SK-N-SH (cell line): ENCODE measurements at regions not wholly inside any gene's neighbourhood (a gene's known extent, or its start where the extent isn't known, plus 50 kb on each side); places are given as distances from the start of the nearest gene placed in this dataset.

Experiments used
- CTCF ChIA-PET: fragments of 300-600, 350-600 bp; formaldehyde crosslinking; extraction: SDS; loops from one replicate; lab custom pipeline; 2021; lab: Yijun Ruan, JAX
- POLR2A ChIA-PET: fragments of 350-600 bp; sonication (Branson Sonifier 250); formaldehyde crosslinking; extraction: SDS; loops from one replicate; lab custom pipeline; 2020; ENCODE audit warnings: antibody characterized with exemption, inconsistent platforms; lab: Yijun Ruan, JAX
- DNase-seq: peaks from one replicate; pipeline ENCODE4 v3.0.0; 2012
- H2AFZ ChIP-seq: fragments of 200-600 bp; sonication (generic); 2 replicates; pipeline ENCODE4 v1.8.1; 2016; ENCODE audit warnings: antibody characterized with exemption, mild to moderate bottlenecking, low read depth
- H3F3A ChIP-seq: fragments of 200-600 bp; sonication (generic); replicated peaks from 2 replicates; pipeline ENCODE3; 2016; ENCODE audit warnings: antibody characterized with exemption, mild to moderate bottlenecking; ENCODE audit not compliant: insufficient read depth
- H3K27ac ChIP-seq, 2 experiments: fragments of 200-500 bp in 1 of 2; fragments of 200-600 bp in 1 of 2; sonication (Bioruptor generic) in 1 of 2; sonication (generic), shearing (Covaris generic) in 1 of 2; 2 replicates each; pipeline versions ENCODE4 v1.5.1 to v1.6.1; 2014 to 2016; ENCODE audit warnings: low read depth in 2 of 2, inconsistent platforms in 1 of 2, low read length in 1 of 2, mild to moderate bottlenecking in 1 of 2, mixed read lengths in 1 of 2
- H3K27me3 ChIP-seq: fragments of 200-600 bp; sonication (generic), shearing (Covaris generic); 2 replicates; pipeline ENCODE4 v1.6.1; 2016; ENCODE audit warnings: mixed run types; ENCODE audit not compliant: insufficient read depth
- H3K36me3 ChIP-seq, 2 experiments: fragments of 200-500 bp in 1 of 2; fragments of 200-600 bp in 1 of 2; sonication (Bioruptor generic) in 1 of 2; sonication (generic) in 1 of 2; replicated peaks in 1 of 2; 2 replicates each; pipeline versions ENCODE3 to v1.5.1; 2014 to 2016; ENCODE audit warnings: low read length in 1 of 2, mild to moderate bottlenecking in 1 of 2; ENCODE audit not compliant: insufficient read depth in 2 of 2, control insufficient read depth in 1 of 2
- H3K4me1 ChIP-seq, 2 experiments: fragments of 200-500 bp in 1 of 2; fragments of 200-600 bp in 1 of 2; sonication (Bioruptor generic) in 1 of 2; sonication (generic), shearing (Covaris generic) in 1 of 2; 2 replicates each; pipeline versions ENCODE4 v1.5.1 to v1.6.1; 2014 to 2016; ENCODE audit warnings: low read depth in 1 of 2, low read length in 1 of 2, mixed run types in 1 of 2; ENCODE audit not compliant: insufficient read depth in 2 of 2, control insufficient read depth in 1 of 2
- H3K4me2 ChIP-seq: fragments of 200-600 bp; sonication (generic), shearing (Covaris generic); 2 replicates; pipeline ENCODE4 v1.6.1; 2017; ENCODE audit warnings: mixed run types
- H3K4me3 ChIP-seq, 2 experiments: fragments of 200-500 bp in 1 of 2; fragments of 200-600 bp in 1 of 2; sonication (Bioruptor generic) in 1 of 2; sonication (generic), shearing (Covaris generic) in 1 of 2; 2 replicates each; pipeline versions ENCODE4 v1.5.1 to v1.8.1; 2014 to 2016; ENCODE audit warnings: low read depth in 2 of 2, inconsistent platforms in 1 of 2, low read length in 1 of 2, mild to moderate bottlenecking in 1 of 2, mixed read lengths in 1 of 2, moderate library complexity in 1 of 2
- H3K79me2 ChIP-seq: fragments of 200-600 bp; sonication (generic); 2 replicates; pipeline ENCODE4 v1.8.1; 2017; ENCODE audit warnings: mild to moderate bottlenecking; ENCODE audit not compliant: insufficient read depth
- H3K9ac ChIP-seq: fragments of 200-600 bp; sonication (generic); 2 replicates; pipeline ENCODE4 v1.6.1; 2017; ENCODE audit warnings: mixed run types
- H3K9me2 ChIP-seq: fragments of 200-600 bp; sonication (generic); 2 replicates; pipeline ENCODE4 v1.6.1; 2017; ENCODE audit warnings: mixed run types
- H3K9me3 ChIP-seq: fragments of 200-600 bp; sonication (generic); 2 replicates; pipeline ENCODE4 v1.6.1; 2017; ENCODE audit warnings: mixed run types, mild to moderate bottlenecking, moderate library complexity
- H4K20me1 ChIP-seq: fragments of 200-600 bp; sonication (generic); 2 replicates; pipeline ENCODE4 v1.6.1; 2017; ENCODE audit warnings: mild to moderate bottlenecking, mixed run types; ENCODE audit not compliant: insufficient read depth
- FOSL2 ChIP-seq: IDR thresholded peaks from 2 replicates; pipeline ENCODE4 v1.4.0; 2012; ENCODE audit warnings: low read depth, mild to moderate bottlenecking, moderate library complexity, borderline replicate concordance
- GATA2 ChIP-seq: sonication (generic); formaldehyde crosslinking; IDR thresholded peaks from 2 replicates; pipeline ENCODE4 v1.5.0; 2020; ENCODE audit warnings: mild to moderate bottlenecking, missing genetic modification reagents
- MEF2A ChIP-seq: IDR thresholded peaks from 2 replicates; pipeline ENCODE4 v1.4.0; 2012; ENCODE audit warnings: low read depth, borderline replicate concordance
- NRF1 ChIP-seq: IDR thresholded peaks from 2 replicates; pipeline ENCODE4 v1.6.1; 2012; ENCODE audit warnings: low read depth, mild to moderate bottlenecking, low read length
- POLR2AphosphoS5 ChIP-seq: IDR thresholded peaks from 2 replicates; pipeline ENCODE4 v1.6.1; 2012; ENCODE audit warnings: low read depth, low read length
- RAD21 ChIP-seq: IDR thresholded peaks from 2 replicates; pipeline ENCODE4 v1.6.1; 2012; ENCODE audit warnings: mild to moderate bottlenecking, low read length
- RCOR1 ChIP-seq: fragments of 150-350 bp; IDR thresholded peaks from 2 replicates; pipeline ENCODE4 v1.6.1; 2017; ENCODE audit warnings: antibody characterized with exemption, low read length
- RXRA ChIP-seq: IDR thresholded peaks from 2 replicates; pipeline ENCODE4 v1.4.0; 2012; ENCODE audit warnings: low read depth, mild to moderate bottlenecking, borderline replicate concordance
- SMC3 ChIP-seq: IDR thresholded peaks from 2 replicates; pipeline ENCODE4 v1.6.1; 2012; ENCODE audit warnings: low read depth, low read length, improper control_type of control experiment
- TAF1 ChIP-seq: IDR thresholded peaks from 2 replicates; pipeline ENCODE4 v1.6.1; 2012; ENCODE audit warnings: low read depth, mild to moderate bottlenecking, low read length, moderate library complexity, borderline replicate concordance
- TCF12 ChIP-seq: IDR thresholded peaks from 2 replicates; pipeline ENCODE4 v1.4.0; 2012
- TEAD4 ChIP-seq: IDR thresholded peaks from 2 replicates; pipeline ENCODE4 v1.4.0; 2012; ENCODE audit warnings: mild to moderate bottlenecking, borderline replicate concordance; ENCODE audit not compliant: insufficient read depth
- WGBS: methylation state at CpG from one replicate; pipeline ENCODE4 v1.1.6; 2017; ENCODE audit warnings: low lambda C conversion rate; 5-methylcytosine and 5-hydroxymethylcytosine counted together
- TF ChIP-seq, protein P1 (sequence below): fragments of 150-350 bp; IDR thresholded peaks from 2 replicates; pipeline ENCODE4 v1.6.1; 2016; ENCODE audit warnings: mild to moderate bottlenecking, low read depth, low read length
- TF ChIP-seq, protein P2 (sequence below): IDR thresholded peaks from 2 replicates; pipeline ENCODE4 v1.4.0; 2012; ENCODE audit warnings: low read depth, borderline replicate concordance

DNA sequence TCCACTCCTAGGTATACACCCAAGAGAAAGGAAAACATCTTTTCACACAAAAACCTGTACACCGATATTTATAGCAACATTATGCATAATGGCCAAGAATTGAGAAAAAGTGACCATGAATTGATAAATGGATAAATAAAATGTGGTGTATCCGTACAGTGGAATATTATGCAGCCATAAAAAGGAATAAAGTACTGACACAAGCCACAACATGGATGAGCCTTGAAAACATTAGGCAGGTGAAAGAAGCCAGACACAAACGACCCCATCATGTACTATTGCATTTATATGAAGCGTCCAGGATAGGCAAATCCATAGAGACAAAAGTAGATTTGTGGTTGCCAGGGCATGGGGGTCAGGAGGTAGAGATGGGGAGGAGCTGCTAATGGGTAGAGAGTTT is 64.2 kb upstream of the SLC6A6 start:
- H3F3A ChIP-seq, result no peaks in the 10 kb centered on the region
- 42% methylated on average over 4 of the region's 4 CpGs for WGBS
- CTCF ChIA-PET, result no interaction called here
- H3K9me3 ChIP-seq, result no peaks in the 10 kb centered on the region
- H3K36me3 ChIP-seq, result no peaks in the 10 kb centered on the region
- POLR2A ChIA-PET, result no interaction called here
- TF ChIP-seq, protein P1, sequence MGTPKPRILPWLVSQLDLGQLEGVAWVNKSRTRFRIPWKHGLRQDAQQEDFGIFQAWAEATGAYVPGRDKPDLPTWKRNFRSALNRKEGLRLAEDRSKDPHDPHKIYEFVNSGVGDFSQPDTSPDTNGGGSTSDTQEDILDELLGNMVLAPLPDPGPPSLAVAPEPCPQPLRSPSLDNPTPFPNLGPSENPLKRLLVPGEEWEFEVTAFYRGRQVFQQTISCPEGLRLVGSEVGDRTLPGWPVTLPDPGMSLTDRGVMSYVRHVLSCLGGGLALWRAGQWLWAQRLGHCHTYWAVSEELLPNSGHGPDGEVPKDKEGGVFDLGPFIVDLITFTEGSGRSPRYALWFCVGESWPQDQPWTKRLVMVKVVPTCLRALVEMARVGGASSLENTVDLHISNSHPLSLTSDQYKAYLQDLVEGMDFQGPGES, result no peak
- TF ChIP-seq POLR2AphosphoS5, result no peak
- no peak for TF ChIP-seq FOSL2
- TF ChIP-seq RCOR1, result no peak
- no peak for TF ChIP-seq TCF12
- no peak for TF ChIP-seq RXRA
- no peaks in the 10 kb centered on the region for H3K79me2 ChIP-seq
- H3K27me3 ChIP-seq, result no peaks in the 10 kb centered on the region
- H3K4me2 ChIP-seq, result no peak overlapping the region
- no peaks in the 10 kb centered on the region for H3K9me2 ChIP-seq
- H3K4me1 ChIP-seq, result peaks cover 0 to 13% of the 10 kb centered on the region in 2 experiments; a peak in 1 of 4 replicates
- no peak overlapping the region for H3K4me3 ChIP-seq
- H3K27ac ChIP-seq, result no peak overlapping the region
- H4K20me1 ChIP-seq, result no peaks in the 10 kb centered on the region
- no peak for DNase-seq
- H3K9ac ChIP-seq, result no peak overlapping the region
- H2AFZ ChIP-seq, result no peak overlapping the region

DNA sequence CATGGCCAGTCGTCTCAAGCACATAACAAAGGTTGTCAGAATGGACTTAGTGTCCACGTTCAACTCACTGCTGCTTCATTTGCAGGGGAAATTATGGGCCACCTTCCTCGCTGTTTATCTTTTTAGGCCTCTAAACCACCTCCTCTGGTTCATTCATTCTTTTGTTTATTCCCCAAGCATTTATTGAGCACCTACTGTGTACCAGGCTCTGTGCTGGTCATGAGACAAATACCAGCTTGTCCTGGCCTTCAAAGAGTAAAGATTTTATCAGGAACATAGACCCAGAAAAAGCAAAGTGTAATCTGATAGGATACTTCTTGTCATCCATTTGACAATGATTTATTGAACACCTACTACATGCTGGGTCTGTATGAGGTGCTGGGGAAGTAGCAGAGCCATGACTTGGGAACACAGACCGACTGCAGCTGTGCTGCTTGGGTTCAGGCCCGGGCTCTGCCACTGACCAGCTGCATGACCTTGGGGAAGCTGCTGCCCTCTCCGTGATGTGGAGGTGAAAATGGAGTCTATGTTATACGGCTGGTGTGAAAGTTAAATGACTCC is 63.4 kb upstream of the SLC6A6 start:
- WGBS, result 74% methylated on average over 7 of the region's 7 CpGs

GRCh38 chr3:14340960-14341708 is 61.3 kb upstream of the SLC6A6 start:
- H2AFZ ChIP-seq, result no peak overlapping the region
- DNase-seq, result peak; percentile 77
- no peaks in the 10 kb centered on the region for H3K79me2 ChIP-seq
- no peaks in the 10 kb centered on the region for H3K36me3 ChIP-seq
- POLR2A ChIA-PET, result no interaction called here
- H3K4me3 ChIP-seq, result no peak overlapping the region
- no peaks in the 10 kb centered on the region for H3K27me3 ChIP-seq
- no peaks in the 10 kb centered on the region for H3K9me2 ChIP-seq
- no peaks in the 10 kb centered on the region for H3K9me3 ChIP-seq
- no peak overlapping the region for H3K9ac ChIP-seq
- peaks cover 0 to 13% of the 10 kb centered on the region in 2 experiments; a peak in 1 of 4 replicates for H3K4me1 ChIP-seq
- TF ChIP-seq GATA2, result peak; percentile 65
- TF ChIP-seq, protein P2, sequence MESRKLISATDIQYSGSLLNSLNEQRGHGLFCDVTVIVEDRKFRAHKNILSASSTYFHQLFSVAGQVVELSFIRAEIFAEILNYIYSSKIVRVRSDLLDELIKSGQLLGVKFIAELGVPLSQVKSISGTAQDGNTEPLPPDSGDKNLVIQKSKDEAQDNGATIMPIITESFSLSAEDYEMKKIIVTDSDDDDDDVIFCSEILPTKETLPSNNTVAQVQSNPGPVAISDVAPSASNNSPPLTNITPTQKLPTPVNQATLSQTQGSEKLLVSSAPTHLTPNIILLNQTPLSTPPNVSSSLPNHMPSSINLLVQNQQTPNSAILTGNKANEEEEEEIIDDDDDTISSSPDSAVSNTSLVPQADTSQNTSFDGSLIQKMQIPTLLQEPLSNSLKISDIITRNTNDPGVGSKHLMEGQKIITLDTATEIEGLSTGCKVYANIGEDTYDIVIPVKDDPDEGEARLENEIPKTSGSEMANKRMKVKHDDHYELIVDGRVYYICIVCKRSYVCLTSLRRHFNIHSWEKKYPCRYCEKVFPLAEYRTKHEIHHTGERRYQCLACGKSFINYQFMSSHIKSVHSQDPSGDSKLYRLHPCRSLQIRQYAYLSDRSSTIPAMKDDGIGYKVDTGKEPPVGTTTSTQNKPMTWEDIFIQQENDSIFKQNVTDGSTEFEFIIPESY, result no peak
- TF ChIP-seq RCOR1, result peak; percentile 21; the same call in 1 of the 2 replicates
- no peak for TF ChIP-seq SMC3
- CTCF ChIA-PET, result no interaction called here
- WGBS, result 56% methylated on average over 9 of the region's 14 CpGs
- peak overlapping the region in 1 of 2 experiments; percentile 56; a peak in 2 of 4 replicates for H3K27ac ChIP-seq
- H3K4me2 ChIP-seq, result no peak overlapping the region
- no peaks in the 10 kb centered on the region for H3F3A ChIP-seq
- no peaks in the 10 kb centered on the region for H4K20me1 ChIP-seq

More for the DNA sequence above, 63.4 kb upstream of the SLC6A6 start:
- Histone ChIP-seq H3K27me3 (no peaks in the 10 kb centered on the region), H3K4me3 (no peak overlapping the region), H3K36me3 (no peaks in the 10 kb centered on the region), H3K9ac (no peak overlapping the region), H4K20me1 (no peaks in the 10 kb centered on the region), H3K9me3 (no peaks in the 10 kb centered on the region), H3K4me2 (no peak overlapping the region), H3K9me2 (no peaks in the 10 kb centered on the region), H3K79me2 (no peaks in the 10 kb centered on the region), H3F3A (no peaks in the 10 kb centered on the region), H2AFZ (no peak overlapping the region), H3K4me1 (peaks cover 0 to 13% of the 10 kb centered on the region in 2 experiments; a peak in 1 of 4 replicates), H3K27ac (no peak overlapping the region)
- no peak for DNase-seq
- TF ChIP-seq TEAD4 (no peak), RAD21 (no peak), NRF1 (no peak), MEF2A (no peak), TAF1 (no peak), FOSL2 (no peak)
- ChIA-PET POLR2A (no interaction called here), CTCF (no interaction called here)
